ENCODE measurements at regions not wholly inside any gene's neighbourhood (a gene's known extent, or its start where the extent isn't known, plus 50 kb on each side); places are given as distances from the start of the nearest gene placed in this dataset.
A peak's percentile ranks its signal among the peaks of the same experiment; 100 is the strongest.

DNA sequence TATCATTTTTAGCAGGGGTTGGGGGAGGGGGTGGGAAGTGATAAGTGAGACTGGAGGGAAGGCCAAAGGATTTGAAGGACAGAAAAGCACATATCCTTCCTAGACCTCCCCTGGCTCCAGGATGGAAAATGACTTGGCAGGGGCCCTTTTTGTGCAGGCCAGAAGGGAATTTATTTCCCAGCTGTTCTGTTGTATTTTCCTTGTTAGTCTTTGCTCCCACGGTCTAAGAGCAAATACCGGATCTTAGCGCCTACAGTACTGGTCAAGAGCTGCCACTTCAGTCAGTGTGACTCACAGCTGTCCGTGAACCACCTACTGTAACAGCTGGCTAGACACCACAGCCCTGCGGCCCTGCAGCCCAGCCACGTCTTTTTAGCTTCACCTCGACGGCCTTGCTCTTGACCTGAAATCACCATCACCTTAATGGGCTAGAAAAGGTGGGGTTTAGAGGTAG is 51.0 kb upstream of the ERRFI1 start (continued):
- TF ChIP-seq, protein P1, sequence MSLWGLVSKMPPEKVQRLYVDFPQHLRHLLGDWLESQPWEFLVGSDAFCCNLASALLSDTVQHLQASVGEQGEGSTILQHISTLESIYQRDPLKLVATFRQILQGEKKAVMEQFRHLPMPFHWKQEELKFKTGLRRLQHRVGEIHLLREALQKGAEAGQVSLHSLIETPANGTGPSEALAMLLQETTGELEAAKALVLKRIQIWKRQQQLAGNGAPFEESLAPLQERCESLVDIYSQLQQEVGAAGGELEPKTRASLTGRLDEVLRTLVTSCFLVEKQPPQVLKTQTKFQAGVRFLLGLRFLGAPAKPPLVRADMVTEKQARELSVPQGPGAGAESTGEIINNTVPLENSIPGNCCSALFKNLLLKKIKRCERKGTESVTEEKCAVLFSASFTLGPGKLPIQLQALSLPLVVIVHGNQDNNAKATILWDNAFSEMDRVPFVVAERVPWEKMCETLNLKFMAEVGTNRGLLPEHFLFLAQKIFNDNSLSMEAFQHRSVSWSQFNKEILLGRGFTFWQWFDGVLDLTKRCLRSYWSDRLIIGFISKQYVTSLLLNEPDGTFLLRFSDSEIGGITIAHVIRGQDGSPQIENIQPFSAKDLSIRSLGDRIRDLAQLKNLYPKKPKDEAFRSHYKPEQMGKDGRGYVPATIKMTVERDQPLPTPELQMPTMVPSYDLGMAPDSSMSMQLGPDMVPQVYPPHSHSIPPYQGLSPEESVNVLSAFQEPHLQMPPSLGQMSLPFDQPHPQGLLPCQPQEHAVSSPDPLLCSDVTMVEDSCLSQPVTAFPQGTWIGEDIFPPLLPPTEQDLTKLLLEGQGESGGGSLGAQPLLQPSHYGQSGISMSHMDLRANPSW (CRISPR knock-in tag; IDR thresholded peaks at IDR 0.05; ENCODE audit: borderline replicate concordance), result peak; percentile 82; the same call in 1 of the 2 replicates
- TF ChIP-seq RAD21 (CRISPR knock-in tag; IDR thresholded peaks at IDR 0.05) (peak; percentile 26; the same call in 1 of the 2 replicates), TBX3 (IDR thresholded peaks at IDR 0.05; ENCODE audit: borderline replicate concordance) (peak; percentile 70; the same call in 1 of the 2 replicates), CCDC6 (CRISPR knock-in tag; IDR thresholded peaks at IDR 0.05) (no peak), SAP130 (CRISPR knock-in tag; IDR thresholded peaks at IDR 0.05; ENCODE audit: low read depth) (peak; percentile 89), ZNF883 (CRISPR knock-in tag; IDR thresholded peaks at IDR 0.05; ENCODE audit: not compliant biosample characterization) (no peak), ZSCAN29 (CRISPR knock-in tag; conservative IDR thresholded peaks at IDR 0.05) (0 out of 2 replicates have a peak, but pooled peaks have one; percentile 43), BCL6 (CRISPR knock-in tag; IDR thresholded peaks at IDR 0.05) (peak; percentile 71; the same call in 1 of the 2 replicates), MTA1 (CRISPR knock-in tag; IDR thresholded peaks at IDR 0.05; ENCODE audit: borderline replicate concordance) (no peak), TCF7 (IDR thresholded peaks at IDR 0.05; ENCODE audit: low read depth) (no peak)
- TF ChIP-seq, protein P2, sequence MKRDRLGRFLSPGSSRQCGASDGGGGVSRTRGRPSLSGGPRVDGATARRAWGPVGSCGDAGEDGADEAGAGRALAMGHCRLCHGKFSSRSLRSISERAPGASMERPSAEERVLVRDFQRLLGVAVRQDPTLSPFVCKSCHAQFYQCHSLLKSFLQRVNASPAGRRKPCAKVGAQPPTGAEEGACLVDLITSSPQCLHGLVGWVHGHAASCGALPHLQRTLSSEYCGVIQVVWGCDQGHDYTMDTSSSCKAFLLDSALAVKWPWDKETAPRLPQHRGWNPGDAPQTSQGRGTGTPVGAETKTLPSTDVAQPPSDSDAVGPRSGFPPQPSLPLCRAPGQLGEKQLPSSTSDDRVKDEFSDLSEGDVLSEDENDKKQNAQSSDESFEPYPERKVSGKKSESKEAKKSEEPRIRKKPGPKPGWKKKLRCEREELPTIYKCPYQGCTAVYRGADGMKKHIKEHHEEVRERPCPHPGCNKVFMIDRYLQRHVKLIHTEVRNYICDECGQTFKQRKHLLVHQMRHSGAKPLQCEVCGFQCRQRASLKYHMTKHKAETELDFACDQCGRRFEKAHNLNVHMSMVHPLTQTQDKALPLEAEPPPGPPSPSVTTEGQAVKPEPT (CRISPR knock-in tag; IDR thresholded peaks at IDR 0.05; ENCODE audit: low read depth), result no peak
- TF ChIP-seq, protein P3, sequence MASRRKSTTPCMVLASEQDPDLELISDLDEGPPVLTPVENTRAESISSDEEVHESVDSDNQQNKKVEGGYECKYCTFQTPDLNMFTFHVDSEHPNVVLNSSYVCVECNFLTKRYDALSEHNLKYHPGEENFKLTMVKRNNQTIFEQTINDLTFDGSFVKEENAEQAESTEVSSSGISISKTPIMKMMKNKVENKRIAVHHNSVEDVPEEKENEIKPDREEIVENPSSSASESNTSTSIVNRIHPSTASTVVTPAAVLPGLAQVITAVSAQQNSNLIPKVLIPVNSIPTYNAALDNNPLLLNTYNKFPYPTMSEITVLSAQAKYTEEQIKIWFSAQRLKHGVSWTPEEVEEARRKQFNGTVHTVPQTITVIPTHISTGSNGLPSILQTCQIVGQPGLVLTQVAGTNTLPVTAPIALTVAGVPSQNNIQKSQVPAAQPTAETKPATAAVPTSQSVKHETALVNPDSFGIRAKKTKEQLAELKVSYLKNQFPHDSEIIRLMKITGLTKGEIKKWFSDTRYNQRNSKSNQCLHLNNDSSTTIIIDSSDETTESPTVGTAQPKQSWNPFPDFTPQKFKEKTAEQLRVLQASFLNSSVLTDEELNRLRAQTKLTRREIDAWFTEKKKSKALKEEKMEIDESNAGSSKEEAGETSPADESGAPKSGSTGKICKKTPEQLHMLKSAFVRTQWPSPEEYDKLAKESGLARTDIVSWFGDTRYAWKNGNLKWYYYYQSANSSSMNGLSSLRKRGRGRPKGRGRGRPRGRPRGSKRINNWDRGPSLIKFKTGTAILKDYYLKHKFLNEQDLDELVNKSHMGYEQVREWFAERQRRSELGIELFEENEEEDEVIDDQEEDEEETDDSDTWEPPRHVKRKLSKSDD (CRISPR knock-in tag; IDR thresholded peaks at IDR 0.05; ENCODE audit: low read depth), result no peak
- TF ChIP-seq, protein P4, sequence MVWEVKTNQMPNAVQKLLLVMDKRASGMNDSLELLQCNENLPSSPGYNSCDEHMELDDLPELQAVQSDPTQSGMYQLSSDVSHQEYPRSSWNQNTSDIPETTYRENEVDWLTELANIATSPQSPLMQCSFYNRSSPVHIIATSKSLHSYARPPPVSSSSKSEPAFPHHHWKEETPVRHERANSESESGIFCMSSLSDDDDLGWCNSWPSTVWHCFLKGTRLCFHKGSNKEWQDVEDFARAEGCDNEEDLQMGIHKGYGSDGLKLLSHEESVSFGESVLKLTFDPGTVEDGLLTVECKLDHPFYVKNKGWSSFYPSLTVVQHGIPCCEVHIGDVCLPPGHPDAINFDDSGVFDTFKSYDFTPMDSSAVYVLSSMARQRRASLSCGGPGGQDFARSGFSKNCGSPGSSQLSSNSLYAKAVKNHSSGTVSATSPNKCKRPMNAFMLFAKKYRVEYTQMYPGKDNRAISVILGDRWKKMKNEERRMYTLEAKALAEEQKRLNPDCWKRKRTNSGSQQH (CRISPR knock-in tag; IDR thresholded peaks at IDR 0.05; ENCODE audit: low read depth), result no peak
- TF ChIP-seq, protein P5, sequence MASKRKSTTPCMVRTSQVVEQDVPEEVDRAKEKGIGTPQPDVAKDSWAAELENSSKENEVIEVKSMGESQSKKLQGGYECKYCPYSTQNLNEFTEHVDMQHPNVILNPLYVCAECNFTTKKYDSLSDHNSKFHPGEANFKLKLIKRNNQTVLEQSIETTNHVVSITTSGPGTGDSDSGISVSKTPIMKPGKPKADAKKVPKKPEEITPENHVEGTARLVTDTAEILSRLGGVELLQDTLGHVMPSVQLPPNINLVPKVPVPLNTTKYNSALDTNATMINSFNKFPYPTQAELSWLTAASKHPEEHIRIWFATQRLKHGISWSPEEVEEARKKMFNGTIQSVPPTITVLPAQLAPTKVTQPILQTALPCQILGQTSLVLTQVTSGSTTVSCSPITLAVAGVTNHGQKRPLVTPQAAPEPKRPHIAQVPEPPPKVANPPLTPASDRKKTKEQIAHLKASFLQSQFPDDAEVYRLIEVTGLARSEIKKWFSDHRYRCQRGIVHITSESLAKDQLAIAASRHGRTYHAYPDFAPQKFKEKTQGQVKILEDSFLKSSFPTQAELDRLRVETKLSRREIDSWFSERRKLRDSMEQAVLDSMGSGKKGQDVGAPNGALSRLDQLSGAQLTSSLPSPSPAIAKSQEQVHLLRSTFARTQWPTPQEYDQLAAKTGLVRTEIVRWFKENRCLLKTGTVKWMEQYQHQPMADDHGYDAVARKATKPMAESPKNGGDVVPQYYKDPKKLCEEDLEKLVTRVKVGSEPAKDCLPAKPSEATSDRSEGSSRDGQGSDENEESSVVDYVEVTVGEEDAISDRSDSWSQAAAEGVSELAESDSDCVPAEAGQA (IDR thresholded peaks at IDR 0.05; ENCODE audit: low read depth), result no peak
- TF ChIP-seq, protein P5 (CRISPR knock-in tag; IDR thresholded peaks at IDR 0.05; ENCODE audit: borderline replicate concordance), result no peak
